KOPT-K1 (cell line): ENCODE measurements at regions not wholly inside any gene's neighbourhood (a gene's known extent, or its start where the extent isn't known, plus 50 kb on each side); places are given as distances from the start of the nearest gene placed in this dataset.

ENCODE experiments used
- H3K27ac ChIP-seq: fragments of 200-600 bp; sonication (generic); 2 replicates; pipeline ENCODE4 v1.5.1; 2016; ENCODE audit warnings: antibody characterized with exemption, mild to moderate bottlenecking, low read depth, low read length; ENCODE audit not compliant: poor library complexity, severe bottlenecking
- H3K36me3 ChIP-seq: fragments of 200-600 bp; sonication (generic); 2 replicates; pipeline ENCODE4 v1.5.1; 2017; ENCODE audit warnings: antibody characterized with exemption, mild to moderate bottlenecking, low read length, moderate library complexity; ENCODE audit not compliant: insufficient read depth
- H3K9me3 ChIP-seq: fragments of 200-600 bp; sonication (generic); 2 replicates; pipeline ENCODE4 v1.5.1; 2017; ENCODE audit warnings: antibody characterized with exemption, low read length, mild to moderate bottlenecking; ENCODE audit not compliant: insufficient read depth, poor library complexity, severe bottlenecking

GRCh38 chr2:150309311-150310080 is 178.0 kb downstream of the RND3 start:
- Histone ChIP-seq H3K9me3 (no peaks in the 10 kb centered on the region), H3K36me3 (no peaks in the 10 kb centered on the region), H3K27ac (no peak overlapping the region)

DNA sequence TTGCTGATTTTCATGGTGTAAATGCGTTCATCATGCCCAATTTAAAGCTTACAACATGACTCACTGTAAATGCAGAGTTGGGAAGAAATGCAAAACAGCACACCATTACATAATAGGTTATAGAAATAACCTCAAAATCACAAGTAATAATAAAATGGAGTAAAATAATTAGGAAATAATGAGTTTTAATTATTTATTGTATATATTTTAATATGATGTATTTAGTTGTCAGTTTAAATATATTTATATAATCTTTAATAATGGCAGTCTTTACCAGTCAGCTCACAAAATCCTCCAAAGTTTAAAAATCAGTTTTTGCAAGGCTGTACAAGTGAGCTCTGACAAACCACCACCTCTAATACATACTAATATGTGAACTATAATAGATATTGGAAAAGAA is 180.2 kb downstream of the RND3 start:
- no peaks in the 10 kb centered on the region for H3K36me3 ChIP-seq
- H3K27ac ChIP-seq: no peak overlapping the region
- H3K9me3 ChIP-seq: peaks cover 8% of the 10 kb centered on the region

- H3K9me3 ChIP-seq: peaks cover 8% of the 10 kb centered on the region
- H3K36me3 ChIP-seq: no peaks in the 10 kb centered on the region
- no peak overlapping the region for H3K27ac ChIP-seq
Measured at GRCh38 chr2:150303281-150303680, 184.2 kb downstream of the RND3 start.

- Histone ChIP-seq H3K36me3 (no peaks in the 10 kb centered on the region), H3K9me3 (peaks cover 8% of the 10 kb centered on the region), H3K27ac (no peak overlapping the region)
Measured at GRCh38 chr2:150298571-150299305, 188.7 kb downstream of the RND3 start.

- Histone ChIP-seq H3K27ac (no peak overlapping the region), H3K36me3 (no peaks in the 10 kb centered on the region), H3K9me3 (no peaks in the 10 kb centered on the region)
Measured at GRCh38 chr2:150296770-150297546, 190.5 kb downstream of the RND3 start.

DNA sequence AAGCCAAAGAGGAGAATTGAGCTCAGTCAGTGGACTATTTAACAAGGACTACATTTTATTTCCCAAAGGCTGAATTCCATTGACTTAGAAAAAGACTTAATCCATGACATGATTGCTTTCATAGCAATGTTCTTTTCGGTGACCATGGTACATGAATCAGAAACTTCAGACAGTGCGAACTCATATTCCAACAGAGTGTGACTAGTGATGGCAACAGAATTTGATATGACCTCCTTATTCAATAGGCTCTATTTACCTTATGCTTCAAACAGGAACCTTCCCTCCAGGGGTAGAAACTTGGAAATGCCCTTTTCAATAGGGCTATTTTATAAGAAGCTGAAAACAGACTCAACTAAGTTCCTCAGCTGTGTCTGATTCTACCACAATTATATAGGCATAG is 191.9 kb downstream of the RND3 start:
- Histone ChIP-seq H3K9me3 (no peaks in the 10 kb centered on the region), H3K27ac (no peak overlapping the region), H3K36me3 (no peaks in the 10 kb centered on the region)

DNA sequence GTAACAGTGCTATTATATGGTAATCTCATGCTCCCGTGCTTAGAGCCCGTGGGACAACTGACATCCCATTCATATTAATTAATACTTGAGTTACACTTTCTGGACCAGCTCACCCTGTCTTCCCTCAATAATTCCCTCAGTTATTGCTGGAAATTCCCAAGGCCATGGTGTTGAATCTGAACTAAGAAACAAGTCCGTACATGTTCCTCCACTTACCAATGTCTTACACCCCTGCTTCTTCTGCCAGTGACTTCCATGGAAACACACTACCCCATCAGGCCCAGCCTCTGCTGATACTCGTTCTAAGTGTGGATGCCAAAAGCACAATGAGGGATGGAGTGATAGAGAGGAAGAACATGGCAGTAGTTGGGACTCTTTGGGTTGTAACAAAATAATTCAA is 193.7 kb downstream of the RND3 start:
- no peak overlapping the region for H3K27ac ChIP-seq
- no peaks in the 10 kb centered on the region for H3K9me3 ChIP-seq
- H3K36me3 ChIP-seq: no peaks in the 10 kb centered on the region

- Histone ChIP-seq H3K36me3 (no peaks in the 10 kb centered on the region), H3K9me3 (no peaks in the 10 kb centered on the region), H3K27ac (no peak overlapping the region)
Measured at GRCh38 chr2:150292807-150293206, 194.7 kb downstream of the RND3 start.

DNA sequence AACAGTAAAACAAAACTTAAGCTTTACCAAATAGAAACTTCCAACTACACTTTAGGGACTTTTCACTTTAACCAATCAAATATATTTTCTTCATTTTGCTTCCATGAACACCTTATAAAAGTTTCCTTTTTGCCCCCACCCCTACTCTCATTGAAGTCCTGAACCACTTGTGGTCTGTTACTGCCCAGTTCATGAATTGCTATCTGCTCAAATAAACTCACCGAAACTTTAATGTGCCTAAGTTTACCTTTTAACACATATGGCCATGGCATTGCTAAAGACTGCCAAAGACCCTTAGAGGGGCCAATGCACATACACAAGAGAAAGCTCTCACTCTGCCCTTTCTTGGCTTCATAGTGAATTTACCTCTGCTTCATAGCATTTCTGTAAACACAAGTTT is 195.3 kb downstream of the RND3 start:
- Histone ChIP-seq H3K9me3 (no peaks in the 10 kb centered on the region), H3K36me3 (no peaks in the 10 kb centered on the region), H3K27ac (no peak overlapping the region)

DNA sequence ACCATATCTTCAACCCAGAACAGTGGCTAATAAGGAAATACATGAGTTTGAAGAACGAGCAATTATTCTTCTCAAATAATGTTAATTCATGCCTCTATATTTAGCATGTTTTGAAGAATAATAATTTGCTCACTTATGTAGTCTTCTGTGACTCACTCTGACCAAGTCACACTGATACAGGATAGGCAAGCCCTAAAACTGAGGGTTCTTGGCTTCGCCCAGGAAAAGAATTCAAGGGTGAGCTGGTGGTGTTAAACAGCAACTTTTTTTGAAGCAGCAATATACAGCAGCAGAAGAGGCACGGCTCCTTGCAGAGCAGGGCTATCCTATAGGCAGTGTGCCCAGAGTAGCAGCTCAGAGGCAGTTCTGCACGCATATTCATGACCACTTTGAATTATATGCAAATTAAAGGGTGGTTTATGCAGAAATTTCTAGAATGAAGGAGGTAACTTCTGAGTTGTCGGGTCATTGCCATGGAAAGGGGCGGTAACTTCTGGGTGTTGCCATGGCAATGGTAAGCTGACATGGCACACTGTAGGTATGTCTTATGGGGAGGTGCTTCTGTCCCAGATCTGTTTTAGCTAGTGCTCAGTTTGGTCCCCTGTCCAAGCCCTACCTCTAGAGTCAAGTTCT is 200.6 kb downstream of the RND3 start:
- no peaks in the 10 kb centered on the region for H3K9me3 ChIP-seq
- no peaks in the 10 kb centered on the region for H3K36me3 ChIP-seq
- no peak overlapping the region for H3K27ac ChIP-seq

- Histone ChIP-seq H3K27ac (no peak overlapping the region), H3K36me3 (no peaks in the 10 kb centered on the region), H3K9me3 (no peaks in the 10 kb centered on the region)
Measured at GRCh38 chr2:150284116-150284515, 203.4 kb downstream of the RND3 start.

DNA sequence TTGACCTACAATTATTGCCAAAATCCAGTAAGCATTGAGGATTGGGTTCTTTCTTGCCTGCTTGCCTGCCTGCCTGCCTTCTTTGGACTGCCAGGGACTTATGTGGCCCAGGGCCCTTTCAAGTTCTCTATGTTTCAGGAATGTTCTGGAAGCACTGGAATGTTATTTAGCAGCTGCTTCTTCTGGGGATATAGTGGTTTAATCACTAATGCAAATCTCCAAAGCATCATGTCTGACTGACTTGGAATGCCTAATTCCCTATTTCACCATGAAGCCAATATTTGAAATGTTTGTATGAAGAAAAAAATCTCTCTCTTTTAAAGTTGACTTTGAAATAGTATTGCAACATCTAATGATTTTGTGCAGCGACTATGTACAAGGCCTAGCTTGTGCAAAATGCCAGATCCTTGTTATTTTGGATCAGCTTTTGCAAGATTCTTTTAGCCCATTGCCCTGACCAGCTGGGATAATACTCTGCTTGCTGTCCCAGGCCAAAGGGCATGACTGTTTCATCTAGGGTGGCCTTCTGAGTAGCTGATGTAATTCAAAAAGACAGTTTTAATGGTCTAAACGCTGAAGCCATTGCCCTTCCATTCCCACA is 204.6 kb downstream of the RND3 start:
- no peaks in the 10 kb centered on the region for H3K36me3 ChIP-seq
- no peak overlapping the region for H3K27ac ChIP-seq

DNA sequence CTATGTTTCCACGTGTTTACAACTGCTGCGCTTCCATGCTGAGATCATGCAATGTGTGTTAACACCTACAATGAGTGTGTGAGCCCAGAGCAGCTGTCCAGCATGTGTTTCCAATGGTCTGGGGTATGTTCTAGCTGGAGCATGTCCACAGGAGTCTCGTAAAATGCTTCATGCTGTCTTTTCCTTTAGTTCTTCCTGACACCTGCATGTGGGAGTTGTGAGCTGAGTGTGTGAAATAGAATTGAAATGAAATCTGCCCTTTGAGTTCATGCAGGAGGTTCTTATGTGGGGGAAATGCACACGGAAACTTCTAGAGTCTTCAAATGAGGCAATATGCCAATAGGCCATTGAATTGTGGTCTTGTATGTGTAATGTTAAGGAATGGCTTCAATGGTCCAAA is 205.1 kb downstream of the RND3 start:
- H3K9me3 ChIP-seq: no peaks in the 10 kb centered on the region
- no peaks in the 10 kb centered on the region for H3K36me3 ChIP-seq
- no peak overlapping the region for H3K27ac ChIP-seq

More for the DNA sequence above, 204.6 kb downstream of the RND3 start:
- H3K9me3 ChIP-seq: no peaks in the 10 kb centered on the region

GRCh38 chr2:150280231-150280630 is 207.2 kb downstream of the RND3 start:
- peaks cover 9% of the 10 kb centered on the region for H3K9me3 ChIP-seq
- H3K36me3 ChIP-seq: no peaks in the 10 kb centered on the region
- H3K27ac ChIP-seq: no peak overlapping the region
